ENCODE measurements at regions not wholly inside any gene's neighbourhood (a gene's known extent, or its start where the extent isn't known, plus 50 kb on each side); places are given as distances from the start of the nearest gene placed in this dataset.

DNA sequence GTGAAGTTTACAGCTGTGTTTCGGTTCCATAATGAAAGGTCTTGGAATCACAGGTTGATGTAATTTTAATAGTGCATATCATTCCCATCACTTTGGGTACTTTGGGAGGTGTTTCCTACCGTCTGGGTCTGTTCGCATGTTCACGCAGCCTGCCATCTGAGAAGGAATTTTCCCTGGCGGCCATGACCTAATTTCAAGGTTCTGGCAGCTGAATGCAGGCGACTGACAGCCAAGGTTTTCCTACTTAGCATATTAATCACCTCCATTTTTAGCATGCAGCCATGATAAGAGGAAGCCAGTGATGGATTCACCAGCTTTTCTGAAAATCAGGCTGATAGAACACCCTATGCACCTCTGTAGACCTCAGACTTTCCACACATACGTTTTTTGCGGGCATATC is 319.1 kb upstream of the TMEM229A start:
- H3K27ac ChIP-seq, result no peak overlapping the region
- H3K36me3 ChIP-seq, result no peaks in the 10 kb centered on the region
- H3K4me3 ChIP-seq, result no peak overlapping the region
- intact Hi-C loops (cut with DNase I; ENCODE audit: low total_unique reads), result no loop called here
- H3K27me3 ChIP-seq, result no peaks in the 10 kb centered on the region
- no peaks in the 10 kb centered on the region for H3K4me1 ChIP-seq
- H3K9me3 ChIP-seq, result no peaks in the 10 kb centered on the region
- DNase-seq, result no peak
- TF ChIP-seq, protein P1, sequence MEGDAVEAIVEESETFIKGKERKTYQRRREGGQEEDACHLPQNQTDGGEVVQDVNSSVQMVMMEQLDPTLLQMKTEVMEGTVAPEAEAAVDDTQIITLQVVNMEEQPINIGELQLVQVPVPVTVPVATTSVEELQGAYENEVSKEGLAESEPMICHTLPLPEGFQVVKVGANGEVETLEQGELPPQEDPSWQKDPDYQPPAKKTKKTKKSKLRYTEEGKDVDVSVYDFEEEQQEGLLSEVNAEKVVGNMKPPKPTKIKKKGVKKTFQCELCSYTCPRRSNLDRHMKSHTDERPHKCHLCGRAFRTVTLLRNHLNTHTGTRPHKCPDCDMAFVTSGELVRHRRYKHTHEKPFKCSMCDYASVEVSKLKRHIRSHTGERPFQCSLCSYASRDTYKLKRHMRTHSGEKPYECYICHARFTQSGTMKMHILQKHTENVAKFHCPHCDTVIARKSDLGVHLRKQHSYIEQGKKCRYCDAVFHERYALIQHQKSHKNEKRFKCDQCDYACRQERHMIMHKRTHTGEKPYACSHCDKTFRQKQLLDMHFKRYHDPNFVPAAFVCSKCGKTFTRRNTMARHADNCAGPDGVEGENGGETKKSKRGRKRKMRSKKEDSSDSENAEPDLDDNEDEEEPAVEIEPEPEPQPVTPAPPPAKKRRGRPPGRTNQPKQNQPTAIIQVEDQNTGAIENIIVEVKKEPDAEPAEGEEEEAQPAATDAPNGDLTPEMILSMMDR (IDR thresholded peaks at IDR 0.05), result no peak

DNA sequence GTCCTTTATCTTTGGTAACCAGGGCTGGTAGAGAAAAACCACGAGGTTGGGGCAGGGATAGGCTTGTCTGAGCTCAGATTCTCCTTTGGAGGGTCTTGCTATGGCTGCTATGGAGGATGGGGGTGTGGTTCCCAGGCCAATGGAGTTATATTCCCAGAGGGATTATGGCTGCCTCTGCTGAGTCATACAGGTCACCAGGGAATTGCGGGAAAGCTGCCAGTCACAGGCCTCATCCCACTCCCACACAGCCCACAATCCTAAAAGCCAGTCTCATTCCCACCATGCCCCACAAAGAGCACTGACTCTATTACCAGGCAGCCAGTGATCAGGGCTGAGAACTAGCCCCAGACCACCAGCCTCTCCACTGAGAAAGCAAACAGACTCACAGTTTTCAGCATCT is 316.6 kb upstream of the TMEM229A start:
- Histone ChIP-seq H3K36me3 (no peaks in the 10 kb centered on the region), H3K4me3 (no peak overlapping the region), H3K9me3 (no peaks in the 10 kb centered on the region), H3K27me3 (no peaks in the 10 kb centered on the region), H3K4me1 (no peaks in the 10 kb centered on the region), H3K27ac (no peak overlapping the region)
- TF ChIP-seq, protein P1 (IDR thresholded peaks at IDR 0.05), result no peak
- intact Hi-C loops (cut with DNase I; ENCODE audit: low total_unique reads), result no loop called here
- no peak for DNase-seq

DNA sequence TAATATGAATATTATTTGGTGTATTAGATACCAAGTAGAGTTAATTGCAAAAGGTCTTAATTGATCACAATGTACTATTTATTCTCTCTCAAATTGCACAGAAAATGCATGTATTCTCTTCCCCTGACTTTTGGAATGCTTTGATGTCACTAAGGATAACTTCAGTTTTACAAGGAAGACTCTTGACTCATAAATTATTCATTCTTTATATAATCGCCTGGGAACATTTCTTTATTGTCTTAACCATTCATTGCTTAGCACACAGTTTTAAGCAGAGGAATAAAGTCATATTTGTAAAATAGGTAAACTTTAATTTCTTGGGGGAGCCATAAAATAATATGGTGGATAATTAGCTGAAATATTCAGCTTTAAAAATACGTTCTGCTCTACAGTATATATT is 306.0 kb upstream of the TMEM229A start:
- no peaks in the 10 kb centered on the region for H3K9me3 ChIP-seq
- intact Hi-C loops (cut with DNase I; ENCODE audit: low total_unique reads), result no loop called here
- no peaks in the 10 kb centered on the region for H3K36me3 ChIP-seq
- H3K27me3 ChIP-seq, result no peaks in the 10 kb centered on the region
- TF ChIP-seq, protein P1 (IDR thresholded peaks at IDR 0.05), result no peak
- no peaks in the 10 kb centered on the region for H3K4me1 ChIP-seq
- H3K27ac ChIP-seq, result no peak overlapping the region
- DNase-seq, result no peak
- no peak overlapping the region for H3K4me3 ChIP-seq

DNA sequence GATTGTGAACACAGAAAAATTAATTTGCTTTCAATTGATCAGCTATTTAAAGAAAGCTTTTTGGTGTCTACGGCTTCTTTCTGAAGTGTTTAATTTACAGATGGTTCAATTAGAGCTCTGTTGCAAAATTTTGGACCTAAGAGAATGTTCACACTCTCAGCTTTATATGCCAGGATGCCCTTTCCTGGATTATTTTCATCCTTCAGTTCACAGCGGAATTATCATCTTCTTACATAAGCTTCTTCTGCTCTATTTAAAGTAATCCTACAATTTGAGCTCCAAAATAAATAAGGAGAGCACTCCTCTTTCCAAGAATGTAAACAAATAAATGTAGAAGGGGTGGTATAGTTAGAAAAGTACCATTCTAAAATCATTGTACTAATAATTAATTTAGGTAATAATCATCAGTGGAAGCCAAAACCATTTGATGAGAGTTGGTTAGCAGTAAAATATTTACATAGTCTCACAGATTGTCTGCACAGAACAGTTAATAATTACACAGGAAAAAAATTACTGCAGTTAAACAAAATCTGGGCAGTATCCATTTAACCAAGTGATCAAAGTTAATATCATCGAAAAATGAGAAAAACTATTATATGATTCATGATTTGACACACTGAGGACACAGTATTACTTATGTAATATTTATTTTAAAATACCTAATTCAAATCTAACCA is 298.0 kb upstream of the TMEM229A start:
- no peak overlapping the region for H3K27ac ChIP-seq
- no peaks in the 10 kb centered on the region for H3K4me1 ChIP-seq
- TF ChIP-seq, protein P1 (IDR thresholded peaks at IDR 0.05), result no peak
- H3K27me3 ChIP-seq, result no peaks in the 10 kb centered on the region
- DNase-seq, result no peak
- H3K36me3 ChIP-seq, result no peaks in the 10 kb centered on the region
- intact Hi-C loops (cut with DNase I; ENCODE audit: low total_unique reads), result no loop called here
- no peak overlapping the region for H3K4me3 ChIP-seq
- no peaks in the 10 kb centered on the region for H3K9me3 ChIP-seq

DNA sequence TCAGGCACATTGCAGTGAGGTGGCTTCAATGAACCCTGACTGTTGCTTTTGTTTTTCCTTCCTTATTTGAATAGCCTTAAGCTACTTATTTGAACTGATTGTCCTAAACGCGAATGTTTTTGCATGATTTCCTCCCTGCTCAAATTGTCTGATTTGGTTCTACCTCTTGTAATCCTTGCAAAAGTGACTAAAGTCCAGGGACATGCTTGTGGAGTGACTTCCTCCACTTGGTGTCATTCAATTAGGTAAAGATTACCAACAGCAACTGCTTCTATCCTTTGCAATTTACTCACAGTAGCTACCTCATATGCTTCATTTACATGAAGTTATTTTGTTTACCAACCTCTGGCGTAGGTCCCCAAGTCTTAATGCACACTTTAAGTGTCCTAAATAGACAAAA is 295.9 kb upstream of the TMEM229A start:
- TF ChIP-seq, protein P1 (IDR thresholded peaks at IDR 0.05), result no peak
- H3K36me3 ChIP-seq, result no peaks in the 10 kb centered on the region
- intact Hi-C loops (cut with DNase I; ENCODE audit: low total_unique reads), result no loop called here
- H3K9me3 ChIP-seq, result no peaks in the 10 kb centered on the region
- no peaks in the 10 kb centered on the region for H3K4me1 ChIP-seq
- H3K4me3 ChIP-seq, result no peak overlapping the region
- no peak overlapping the region for H3K27ac ChIP-seq
- no peaks in the 10 kb centered on the region for H3K27me3 ChIP-seq
- DNase-seq, result no peak

DNA sequence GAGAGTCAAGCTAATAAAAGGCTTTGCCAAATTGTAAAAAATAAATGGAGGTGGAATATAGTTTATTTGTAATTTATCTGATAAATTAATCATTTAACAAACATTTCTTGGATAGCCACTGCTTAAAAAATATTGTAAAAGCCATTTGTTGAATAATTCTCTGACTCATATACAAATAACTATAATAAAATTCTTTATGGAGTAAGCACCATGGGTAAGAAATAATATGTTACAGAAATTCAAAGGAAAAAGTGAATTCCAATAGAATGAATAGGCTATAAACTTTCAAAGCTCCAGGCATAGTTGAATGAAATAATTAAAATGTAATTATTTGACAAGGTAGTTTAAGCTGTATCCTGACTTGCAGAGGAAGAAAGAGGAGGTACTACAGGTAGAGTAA is 291.4 kb upstream of the TMEM229A start:
- H3K4me3 ChIP-seq, result no peak overlapping the region
- intact Hi-C loops (cut with DNase I; ENCODE audit: low total_unique reads), result no loop called here
- TF ChIP-seq, protein P1 (IDR thresholded peaks at IDR 0.05), result no peak
- no peak for DNase-seq
- H3K27me3 ChIP-seq, result no peaks in the 10 kb centered on the region
- no peaks in the 10 kb centered on the region for H3K4me1 ChIP-seq
- H3K27ac ChIP-seq, result no peak overlapping the region
- H3K36me3 ChIP-seq, result no peaks in the 10 kb centered on the region
- no peaks in the 10 kb centered on the region for H3K9me3 ChIP-seq
